NCI-H345 treated with DMSO at 0.1 percent for 48 hours (cell line): ENCODE measurements at regions not wholly inside any gene's neighbourhood (a gene's known extent, or its start where the extent isn't known, plus 50 kb on each side); places are given as distances from the start of the nearest gene placed in this dataset.

Experiments used
- DNase-seq: peaks from one replicate; lab custom pipeline; 2025; ENCODE audit not compliant: unreplicated experiment; lab: John Stamatoyannopoulos, UW

DNA sequence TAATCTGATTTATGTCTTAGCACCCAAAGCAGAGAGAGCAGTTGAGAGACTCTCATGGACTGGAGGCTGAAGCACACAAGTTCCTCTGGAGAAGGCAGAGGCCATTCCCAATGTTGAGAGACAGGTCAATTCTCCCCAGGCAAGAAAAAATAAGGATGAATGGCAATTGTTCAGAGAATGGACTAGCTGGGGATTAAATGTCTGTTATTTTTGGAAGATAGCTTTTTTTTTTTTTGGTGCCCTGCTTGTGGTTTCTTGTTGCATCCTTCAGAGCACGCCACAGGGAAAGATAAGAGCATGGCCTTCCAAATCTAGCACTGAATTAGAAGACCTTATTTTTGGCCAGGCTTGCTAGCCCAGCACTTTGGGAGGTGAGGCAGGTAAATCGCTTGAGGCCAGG lies 65.6 kb upstream of the ERRFI1 start:
- no peak for DNase-seq

DNA sequence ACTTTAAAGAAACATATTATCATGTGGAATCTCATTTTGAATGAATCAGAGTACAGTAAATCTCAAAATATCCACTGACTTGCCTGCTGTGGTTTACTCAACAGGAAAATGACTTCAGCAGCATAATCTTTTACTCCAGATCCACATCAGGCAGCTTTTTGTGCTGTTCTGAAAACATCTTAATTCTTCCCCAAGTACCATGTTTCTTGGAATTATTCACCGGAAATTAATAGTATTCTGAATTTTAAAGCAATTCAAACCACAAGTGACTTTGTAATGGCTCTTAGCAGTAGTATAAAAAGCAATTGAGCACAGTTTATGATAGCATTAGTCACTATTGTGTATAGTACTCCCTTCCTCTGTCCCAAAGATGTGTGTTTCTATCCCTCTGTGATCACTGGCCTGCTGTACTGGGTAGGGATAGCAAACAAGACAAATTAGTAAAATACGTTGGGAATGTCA lies 64.2 kb upstream of the ERRFI1 start:
- no peak for DNase-seq

- no peak for DNase-seq
Measured at GRCh38 chr1:8089535-8090228, 63.6 kb upstream of the ERRFI1 start.

GRCh38 chr1:8086055-8086454 lies 59.9 kb upstream of the ERRFI1 start:
- DNase-seq: no peak

DNA sequence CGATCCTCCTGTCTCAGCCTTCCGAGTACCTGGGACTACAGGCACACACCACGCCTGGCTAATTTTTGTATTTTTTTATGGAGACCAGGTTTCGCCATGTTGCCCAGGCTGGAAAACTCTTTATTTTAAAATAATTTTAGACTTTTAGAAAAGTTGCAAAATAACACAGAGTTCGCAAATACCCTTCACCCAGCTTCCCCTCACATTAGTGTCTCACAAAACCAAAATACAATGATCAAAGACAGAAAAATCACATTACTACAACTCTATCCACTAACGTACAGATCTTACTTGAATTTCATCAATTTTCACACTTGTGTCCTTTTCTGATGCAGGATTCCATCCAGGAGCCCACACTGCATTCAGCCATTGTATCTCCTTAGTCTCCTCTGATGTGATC lies 58.8 kb upstream of the ERRFI1 start:
- DNase-seq: no peak

GRCh38 chr1:8083739-8084484 lies 57.8 kb upstream of the ERRFI1 start:
- no peak for DNase-seq

GRCh38 chr1:8082945-8083344 lies 56.8 kb upstream of the ERRFI1 start:
- DNase-seq: no peak

GRCh38 chr1:8078176-8078671 lies 52.1 kb upstream of the ERRFI1 start:
- DNase-seq: no peak

DNA sequence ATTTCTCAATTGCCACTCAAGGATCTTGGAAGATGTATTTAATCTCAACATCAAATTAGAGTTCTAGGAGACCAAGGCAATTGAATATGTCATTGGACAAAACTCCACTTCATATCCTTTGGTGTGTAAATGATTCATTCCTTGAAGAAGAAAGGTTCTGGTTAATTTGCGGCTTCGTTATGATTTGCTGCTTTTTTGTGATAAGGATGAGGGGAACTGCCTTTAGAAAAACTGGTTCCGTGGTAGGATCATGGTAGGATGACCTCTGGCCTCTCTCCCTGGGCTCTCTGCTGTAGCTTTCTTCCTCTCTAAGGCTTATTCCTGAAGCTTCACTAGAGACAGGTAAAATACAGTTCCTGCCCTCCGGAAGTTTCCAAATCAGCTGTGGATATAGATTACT lies 51.5 kb upstream of the ERRFI1 start:
- DNase-seq: no peak

DNA sequence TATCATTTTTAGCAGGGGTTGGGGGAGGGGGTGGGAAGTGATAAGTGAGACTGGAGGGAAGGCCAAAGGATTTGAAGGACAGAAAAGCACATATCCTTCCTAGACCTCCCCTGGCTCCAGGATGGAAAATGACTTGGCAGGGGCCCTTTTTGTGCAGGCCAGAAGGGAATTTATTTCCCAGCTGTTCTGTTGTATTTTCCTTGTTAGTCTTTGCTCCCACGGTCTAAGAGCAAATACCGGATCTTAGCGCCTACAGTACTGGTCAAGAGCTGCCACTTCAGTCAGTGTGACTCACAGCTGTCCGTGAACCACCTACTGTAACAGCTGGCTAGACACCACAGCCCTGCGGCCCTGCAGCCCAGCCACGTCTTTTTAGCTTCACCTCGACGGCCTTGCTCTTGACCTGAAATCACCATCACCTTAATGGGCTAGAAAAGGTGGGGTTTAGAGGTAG lies 51.0 kb upstream of the ERRFI1 start:
- no peak for DNase-seq

DNA sequence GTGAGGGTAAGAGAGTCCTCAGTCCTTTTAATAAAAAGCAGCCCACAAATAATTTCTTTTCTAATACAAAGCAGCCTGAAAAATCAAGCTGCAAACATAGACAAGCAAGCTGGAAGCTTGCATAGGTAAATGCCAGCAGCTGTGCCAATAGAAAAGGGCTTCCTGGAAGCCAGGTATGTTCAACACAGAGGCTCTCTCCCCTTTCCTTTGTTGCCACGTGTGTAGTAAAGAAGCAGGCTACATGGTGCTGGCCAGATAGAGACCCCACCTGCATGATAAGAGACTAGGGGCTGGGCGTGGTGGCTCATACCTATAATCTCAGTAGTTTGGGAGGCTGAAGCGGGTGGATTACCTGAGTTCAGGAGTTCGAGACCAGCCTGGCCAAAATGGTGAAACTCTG lies 50.1 kb upstream of the ERRFI1 start:
- DNase-seq: no peak
